ENCODE measurements at regions not wholly inside any gene's neighbourhood (a gene's known extent, or its start where the extent isn't known, plus 50 kb on each side); places are given as distances from the start of the nearest gene placed in this dataset.

- Histone ChIP-seq H4K8ac (ENCODE audit: low read depth, low read length) (no peak overlapping the region), H3K27ac (replicated peaks; ENCODE audit: low read length) (no peak overlapping the region), H3K27me3 (ENCODE audit: control insufficient read depth in 3 of 3, insufficient read depth in 3 of 3, low read depth in 1 of 3, low read length in 3 of 3) (no peaks in the 10 kb centered on the region), H3K23ac (ENCODE audit: low read depth, low read length, poor library complexity) (no peak overlapping the region), H3K14ac (ENCODE audit: low read length) (no peak overlapping the region), H3K79me1 (ENCODE audit: low read depth, low read length) (no peaks in the 10 kb centered on the region), H3K9me3 (replicated peaks in 1 of 2; ENCODE audit: control insufficient read depth in 2 of 2, insufficient read depth in 1 of 2, low read depth in 1 of 2, low read length in 2 of 2) (peaks cover 0 to 2% of the 10 kb centered on the region in 2 donors), H2AK5ac (ENCODE audit: low read depth, low read length) (no peak overlapping the region), H3K18ac (ENCODE audit: low read length) (no peak overlapping the region), H2BK5ac (ENCODE audit: low read length) (no peak overlapping the region), H3K4ac (ENCODE audit: low read length) (no peak overlapping the region), H3K36me3 (replicated peaks in 1 of 2; ENCODE audit: control insufficient read depth in 2 of 2, insufficient read depth in 2 of 2, low read length in 2 of 2) (no peaks in the 10 kb centered on the region), H3K4me1 (ENCODE audit: control insufficient read depth in 2 of 2, insufficient read depth in 1 of 2, low read depth in 1 of 2, low read length in 2 of 2) (peaks cover 0 to 3% of the 10 kb centered on the region in 2 donors), H3K4me2 (ENCODE audit: insufficient read depth, low read length, poor library complexity, severe bottlenecking) (no peak overlapping the region), H4K91ac (ENCODE audit: low read depth, low read length, poor library complexity) (no peak overlapping the region), H2BK120ac (ENCODE audit: low read depth, low read length) (no peak overlapping the region), H2BK12ac (ENCODE audit: low read length) (no peak overlapping the region), H3K9ac (ENCODE audit: low read depth, low read length, poor library complexity) (no peak overlapping the region), H2BK15ac (ENCODE audit: low read length) (no peak overlapping the region), H2AFZ (ENCODE audit: low read length) (no peak overlapping the region), H3K4me3 (ENCODE audit: low read length in 2 of 2) (no peak overlapping the region)
- WGBS, 2 donors (ENCODE audit: extremely low coverage in 2 of 2, insufficient read length in 2 of 2, insufficient replicate concordance in 1 of 2), result no CpG with 5 or more reads among the region's 1 CpG
- no peak for DNase-seq (ENCODE audit: low spot score)
These were observed 82.9 kb upstream of the ARHGAP20 start for GRCh38 chr11:110795112-110795624.

- Histone ChIP-seq H2BK120ac (ENCODE audit: low read depth, low read length) (no peak overlapping the region), H2BK5ac (ENCODE audit: low read length) (no peak overlapping the region), H3K79me1 (ENCODE audit: low read depth, low read length) (no peaks in the 10 kb centered on the region), H3K27ac (replicated peaks; ENCODE audit: low read length) (no peak overlapping the region), H2AFZ (ENCODE audit: low read length) (no peak overlapping the region), H3K4me3 (ENCODE audit: low read length in 2 of 2) (no peak overlapping the region), H3K14ac (ENCODE audit: low read length) (no peak overlapping the region), H4K91ac (ENCODE audit: low read depth, low read length, poor library complexity) (no peak overlapping the region), H3K4me1 (ENCODE audit: control insufficient read depth in 2 of 2, insufficient read depth in 1 of 2, low read depth in 1 of 2, low read length in 2 of 2) (peaks cover 0 to 3% of the 10 kb centered on the region in 2 donors), H2AK5ac (ENCODE audit: low read depth, low read length) (no peak overlapping the region), H2BK15ac (ENCODE audit: low read length) (no peak overlapping the region), H3K36me3 (replicated peaks in 1 of 2; ENCODE audit: control insufficient read depth in 2 of 2, insufficient read depth in 2 of 2, low read length in 2 of 2) (no peaks in the 10 kb centered on the region), H3K9ac (ENCODE audit: low read depth, low read length, poor library complexity) (no peak overlapping the region), H3K4ac (ENCODE audit: low read length) (no peak overlapping the region), H4K8ac (ENCODE audit: low read depth, low read length) (no peak overlapping the region), H3K23ac (ENCODE audit: low read depth, low read length, poor library complexity) (no peak overlapping the region), H3K4me2 (ENCODE audit: insufficient read depth, low read length, poor library complexity, severe bottlenecking) (no peak overlapping the region), H2BK12ac (ENCODE audit: low read length) (no peak overlapping the region), H3K27me3 (ENCODE audit: control insufficient read depth in 3 of 3, insufficient read depth in 3 of 3, low read depth in 1 of 3, low read length in 3 of 3) (no peaks in the 10 kb centered on the region), H3K18ac (ENCODE audit: low read length) (no peak overlapping the region), H3K9me3 (replicated peaks in 1 of 2; ENCODE audit: control insufficient read depth in 2 of 2, insufficient read depth in 1 of 2, low read depth in 1 of 2, low read length in 2 of 2) (peaks cover 0 to 2% of the 10 kb centered on the region in 2 donors)
- DNase-seq (ENCODE audit: low spot score), result peak; percentile 11
- WGBS, 2 donors (ENCODE audit: extremely low coverage in 2 of 2, insufficient read length in 2 of 2, insufficient replicate concordance in 1 of 2), result no CpG with 5 or more reads among the region's 4 CpGs
These were observed 81.3 kb upstream of the ARHGAP20 start for GRCh38 chr11:110793556-110793955.

GRCh38 chr11:110791621-110792020 lies 79.4 kb upstream of the ARHGAP20 start:
- Histone ChIP-seq H3K9ac (ENCODE audit: low read depth, low read length, poor library complexity) (no peak overlapping the region), H3K9me3 (replicated peaks in 1 of 2; ENCODE audit: control insufficient read depth in 2 of 2, insufficient read depth in 1 of 2, low read depth in 1 of 2, low read length in 2 of 2) (peaks cover 0 to 2% of the 10 kb centered on the region in 2 donors), H2BK5ac (ENCODE audit: low read length) (no peak overlapping the region), H3K4ac (ENCODE audit: low read length) (no peak overlapping the region), H3K27me3 (ENCODE audit: control insufficient read depth in 3 of 3, insufficient read depth in 3 of 3, low read depth in 1 of 3, low read length in 3 of 3) (no peaks in the 10 kb centered on the region), H3K23ac (ENCODE audit: low read depth, low read length, poor library complexity) (no peak overlapping the region), H3K27ac (replicated peaks; ENCODE audit: low read length) (no peak overlapping the region), H3K4me2 (ENCODE audit: insufficient read depth, low read length, poor library complexity, severe bottlenecking) (no peak overlapping the region), H3K14ac (ENCODE audit: low read length) (no peak overlapping the region), H3K36me3 (replicated peaks in 1 of 2; ENCODE audit: control insufficient read depth in 2 of 2, insufficient read depth in 2 of 2, low read length in 2 of 2) (no peaks in the 10 kb centered on the region), H2AFZ (ENCODE audit: low read length) (no peak overlapping the region), H2BK12ac (ENCODE audit: low read length) (no peak overlapping the region), H4K8ac (ENCODE audit: low read depth, low read length) (no peak overlapping the region), H4K91ac (ENCODE audit: low read depth, low read length, poor library complexity) (no peak overlapping the region), H3K4me1 (ENCODE audit: control insufficient read depth in 2 of 2, insufficient read depth in 1 of 2, low read depth in 1 of 2, low read length in 2 of 2) (peaks cover 0 to 3% of the 10 kb centered on the region in 2 donors), H3K79me1 (ENCODE audit: low read depth, low read length) (no peaks in the 10 kb centered on the region), H2BK15ac (ENCODE audit: low read length) (no peak overlapping the region), H2AK5ac (ENCODE audit: low read depth, low read length) (no peak overlapping the region), H3K18ac (ENCODE audit: low read length) (no peak overlapping the region), H3K4me3 (ENCODE audit: low read length in 2 of 2) (no peak overlapping the region), H2BK120ac (ENCODE audit: low read depth, low read length) (no peak overlapping the region)
- no peak for DNase-seq (ENCODE audit: low spot score)
- no CpG with 5 or more reads among the region's 1 CpG for WGBS, 2 donors (ENCODE audit: extremely low coverage in 2 of 2, insufficient read length in 2 of 2, insufficient replicate concordance in 1 of 2)

- no peak overlapping the region for H3K4me3 ChIP-seq (ENCODE audit: low read length in 2 of 2)
- no peaks in the 10 kb centered on the region for H3K27me3 ChIP-seq (ENCODE audit: control insufficient read depth in 3 of 3, insufficient read depth in 3 of 3, low read depth in 1 of 3, low read length in 3 of 3)
- H3K14ac ChIP-seq (ENCODE audit: low read length), result no peak overlapping the region
- H3K9ac ChIP-seq (ENCODE audit: low read depth, low read length, poor library complexity), result no peak overlapping the region
- no peak overlapping the region for H3K4me2 ChIP-seq (ENCODE audit: insufficient read depth, low read length, poor library complexity, severe bottlenecking)
- H3K23ac ChIP-seq (ENCODE audit: low read depth, low read length, poor library complexity), result no peak overlapping the region
- no peak overlapping the region for H2BK15ac ChIP-seq (ENCODE audit: low read length)
- no peaks in the 10 kb centered on the region for H3K36me3 ChIP-seq (replicated peaks in 1 of 2; ENCODE audit: control insufficient read depth in 2 of 2, insufficient read depth in 2 of 2, low read length in 2 of 2)
- no peaks in the 10 kb centered on the region for H3K79me1 ChIP-seq (ENCODE audit: low read depth, low read length)
- no peak overlapping the region for H2BK5ac ChIP-seq (ENCODE audit: low read length)
- no CpG with 5 or more reads among the region's 2 CpGs for WGBS, 2 donors (ENCODE audit: extremely low coverage in 2 of 2, insufficient read length in 2 of 2, insufficient replicate concordance in 1 of 2)
- H3K4ac ChIP-seq (ENCODE audit: low read length), result no peak overlapping the region
- no peak overlapping the region for H2BK12ac ChIP-seq (ENCODE audit: low read length)
- H3K4me1 ChIP-seq (ENCODE audit: control insufficient read depth in 2 of 2, insufficient read depth in 1 of 2, low read depth in 1 of 2, low read length in 2 of 2), result no peaks in the 10 kb centered on the region
- H3K27ac ChIP-seq (replicated peaks; ENCODE audit: low read length), result no peak overlapping the region
- no peak overlapping the region for H4K8ac ChIP-seq (ENCODE audit: low read depth, low read length)
- no peak overlapping the region for H3K18ac ChIP-seq (ENCODE audit: low read length)
- peaks cover 0 to 6% of the 10 kb centered on the region in 2 donors for H3K9me3 ChIP-seq (replicated peaks in 1 of 2; ENCODE audit: control insufficient read depth in 2 of 2, insufficient read depth in 1 of 2, low read depth in 1 of 2, low read length in 2 of 2)
- H2BK120ac ChIP-seq (ENCODE audit: low read depth, low read length), result no peak overlapping the region
- no peak overlapping the region for H2AK5ac ChIP-seq (ENCODE audit: low read depth, low read length)
- no peak overlapping the region for H4K91ac ChIP-seq (ENCODE audit: low read depth, low read length, poor library complexity)
- no peak for DNase-seq (ENCODE audit: low spot score)
- no peak overlapping the region for H2AFZ ChIP-seq (ENCODE audit: low read length)
These were observed 75.4 kb upstream of the ARHGAP20 start for GRCh38 chr11:110787680-110788079.

Data from neuronal stem cell (in vitro differentiated cells).